ENCODE measurements at regions not wholly inside any gene's neighbourhood (a gene's known extent, or its start where the extent isn't known, plus 50 kb on each side); places are given as distances from the start of the nearest gene placed in this dataset.
"Not testable (repeated sequence)": the region's sequence is repeated elsewhere in the genome, so short reads cannot be mapped to it uniquely, and the experiment has no call there.

DNA sequence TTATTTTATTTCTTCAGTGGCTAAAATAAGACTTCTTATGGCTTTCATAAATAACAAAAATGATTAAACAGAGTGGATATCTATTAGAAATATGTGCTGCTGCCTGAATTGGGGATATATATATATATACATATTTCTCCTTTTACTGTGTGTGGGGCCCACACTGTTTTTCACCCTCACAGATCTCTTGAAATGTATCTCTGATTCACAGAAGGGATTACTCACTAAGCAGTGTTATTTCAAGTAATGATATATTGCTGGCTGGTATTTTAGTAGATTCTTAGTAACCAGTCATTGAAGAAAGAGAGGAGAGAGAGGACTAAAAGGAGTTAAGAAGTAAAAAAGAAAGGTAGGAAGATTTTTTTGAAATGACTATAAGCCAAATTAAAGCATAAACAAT is 308.6 kb upstream of the NRP1 start:
- DNase-seq = no peak

DNA sequence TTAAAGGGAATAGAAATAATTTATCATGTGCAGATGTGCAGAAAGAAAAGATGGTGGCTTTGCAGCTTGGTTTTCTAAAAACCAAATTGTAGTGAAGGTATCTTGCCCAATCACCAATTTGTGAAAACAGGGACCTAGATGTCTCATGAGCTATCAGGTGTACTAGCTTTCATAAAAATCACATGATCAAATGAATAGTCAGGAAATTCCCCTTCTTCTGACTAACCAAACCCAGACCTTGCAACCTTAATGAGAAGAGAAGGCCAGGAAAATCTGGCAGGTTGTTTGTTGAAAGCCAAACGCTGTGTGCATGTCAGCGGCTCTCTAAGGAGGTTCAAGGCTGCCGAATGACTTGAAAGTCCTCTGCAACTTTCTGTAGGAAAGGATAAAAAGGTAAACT is 304.4 kb upstream of the NRP1 start:
- no peak for DNase-seq

- no peak for DNase-seq
These were observed 303.9 kb upstream of the NRP1 start for GRCh38 chr10:33638374-33638773.

GRCh38 chr10:33635967-33636515 is 301.6 kb upstream of the NRP1 start:
- DNase-seq = no peak

GRCh38 chr10:33632432-33632831 is 298.0 kb upstream of the NRP1 start:
- DNase-seq = no peak

GRCh38 chr10:33631991-33632390 is 297.5 kb upstream of the NRP1 start:
- DNase-seq = no peak

DNA sequence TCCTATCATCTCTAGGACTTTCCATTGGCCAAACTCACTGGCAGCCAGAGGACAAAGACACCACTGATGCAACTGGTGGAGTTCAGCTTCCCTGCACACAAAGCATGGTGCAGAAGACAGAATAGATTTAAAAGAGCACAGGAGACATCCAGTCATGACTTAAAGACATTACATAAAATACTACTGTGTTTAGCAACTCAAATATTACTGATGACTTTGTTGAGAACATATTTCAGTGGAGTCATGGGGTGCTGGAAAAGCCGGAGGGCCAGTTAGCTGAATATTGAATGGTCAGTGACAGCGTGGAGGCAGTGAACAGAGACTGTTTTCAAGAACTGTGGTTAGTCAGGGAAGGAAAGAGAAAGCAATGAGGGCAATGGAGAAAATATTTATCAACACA is 296.3 kb upstream of the NRP1 start:
- DNase-seq = no peak

DNA sequence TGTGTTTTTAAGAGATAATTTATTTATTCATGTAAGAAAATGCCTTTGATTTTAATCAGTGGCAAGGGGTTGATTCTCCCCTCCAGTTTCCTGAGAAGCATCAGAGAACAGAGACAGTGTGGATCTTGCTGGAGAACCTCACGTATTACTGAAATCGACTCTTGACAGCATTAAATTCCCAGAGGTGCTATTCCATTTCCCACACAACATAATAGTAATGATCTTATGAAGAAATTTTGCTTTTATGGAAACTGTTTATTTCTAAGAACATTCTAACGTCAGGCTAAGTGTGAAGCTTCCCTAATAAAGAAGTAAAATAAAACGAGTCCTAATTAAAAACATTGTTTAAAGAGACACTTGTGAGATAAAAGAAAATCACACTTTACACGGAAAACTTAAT is 293.1 kb upstream of the NRP1 start:
- no peak for DNase-seq

- DNase-seq = no peak
These were observed 292.5 kb upstream of the NRP1 start for GRCh38 chr10:33626798-33627466.

DNA sequence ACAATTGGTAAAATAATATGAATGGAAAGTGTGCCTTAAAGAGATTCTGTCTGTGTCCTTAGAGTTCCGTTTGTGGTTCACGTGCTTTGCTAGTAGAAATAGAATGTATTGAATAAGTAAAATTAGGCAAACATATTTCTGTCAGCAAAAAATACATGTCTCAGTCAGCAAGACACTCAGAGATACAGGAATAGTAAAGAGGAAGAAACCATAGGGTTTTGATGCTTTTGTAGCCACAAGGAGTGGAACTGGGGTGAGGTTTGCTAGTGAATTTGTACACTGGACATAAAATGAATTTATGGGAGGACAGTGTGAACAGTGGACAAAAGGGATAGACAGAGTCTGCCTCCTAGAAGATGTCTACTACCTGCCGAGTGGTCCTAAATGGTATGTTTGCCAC is 289.2 kb upstream of the NRP1 start:
- no peak for DNase-seq

DNA sequence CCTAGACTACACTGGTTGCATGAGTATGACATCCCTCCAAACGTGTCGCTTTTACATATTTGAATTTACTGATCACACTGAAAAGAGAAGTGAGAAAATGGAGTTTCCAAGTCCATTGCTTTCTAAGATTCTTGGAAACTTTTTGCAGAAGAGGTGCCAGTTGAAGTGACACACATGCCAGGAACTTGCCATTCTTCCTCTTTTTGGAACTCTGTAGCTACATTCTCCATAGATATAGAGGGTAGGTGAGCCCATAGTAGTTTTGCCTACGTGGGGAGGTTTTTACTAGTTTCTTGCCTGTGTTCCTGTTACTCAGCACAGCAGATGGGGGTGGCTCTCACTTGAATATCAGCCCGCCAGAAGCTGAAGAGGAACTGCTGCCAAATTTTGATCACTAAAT is 286.6 kb upstream of the NRP1 start:
- no peak for DNase-seq

GRCh38 chr10:33618196-33618595 is 283.7 kb upstream of the NRP1 start:
- DNase-seq = no peak

- no peak for DNase-seq
These were observed 283.1 kb upstream of the NRP1 start for GRCh38 chr10:33617381-33618080.

- DNase-seq = no peak
These were observed 282.5 kb upstream of the NRP1 start for GRCh38 chr10:33616956-33617355.

GRCh38 chr10:33612551-33612950 is 278.1 kb upstream of the NRP1 start:
- no peak for DNase-seq

GRCh38 chr10:33612116-33612515 is 277.6 kb upstream of the NRP1 start:
- DNase-seq = no peak

DNA sequence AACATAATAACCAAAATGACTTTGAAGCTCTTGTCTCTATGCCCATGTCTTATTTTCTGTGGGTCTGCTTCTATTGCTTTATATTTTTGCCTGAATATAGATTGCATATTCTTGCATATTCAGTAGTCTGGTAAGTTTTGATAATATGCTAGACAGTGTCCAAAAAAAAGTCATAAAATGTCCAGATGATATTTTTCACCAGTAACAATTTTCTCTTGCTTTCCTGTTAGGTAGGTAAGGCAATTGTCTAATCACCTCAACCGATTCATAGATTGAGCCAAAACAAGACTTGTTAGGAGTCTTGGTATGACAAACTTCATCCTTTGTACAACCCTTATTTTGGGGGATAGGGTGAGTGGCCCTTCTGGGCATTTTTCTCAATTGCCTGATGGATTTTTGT is 277.0 kb upstream of the NRP1 start:
- no peak for DNase-seq

GRCh38 chr10:33609546-33609945 is 275.1 kb upstream of the NRP1 start:
- no peak for DNase-seq

DNA sequence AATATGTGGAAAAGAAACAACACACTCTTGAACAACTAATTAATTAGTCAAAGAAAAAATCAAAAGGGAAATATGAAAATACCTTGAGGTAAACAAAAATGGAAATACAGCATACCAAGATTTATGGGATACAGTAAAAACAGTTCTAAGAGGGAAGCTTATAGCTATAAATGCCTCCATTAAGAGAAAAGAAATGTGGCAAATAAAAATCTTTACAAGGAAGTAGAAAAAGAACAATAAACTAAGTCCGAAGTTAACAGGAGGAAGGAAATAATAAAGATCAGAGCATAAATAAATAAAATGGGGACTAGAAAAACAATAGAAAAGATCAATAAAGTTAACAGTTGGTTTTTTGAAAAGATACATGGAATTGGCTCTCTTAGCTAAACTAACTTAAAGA is 267.8 kb upstream of the NRP1 start:
- no peak for DNase-seq

GRCh38 chr10:33600381-33600780 is 265.9 kb upstream of the NRP1 start:
- no peak for DNase-seq

DNA sequence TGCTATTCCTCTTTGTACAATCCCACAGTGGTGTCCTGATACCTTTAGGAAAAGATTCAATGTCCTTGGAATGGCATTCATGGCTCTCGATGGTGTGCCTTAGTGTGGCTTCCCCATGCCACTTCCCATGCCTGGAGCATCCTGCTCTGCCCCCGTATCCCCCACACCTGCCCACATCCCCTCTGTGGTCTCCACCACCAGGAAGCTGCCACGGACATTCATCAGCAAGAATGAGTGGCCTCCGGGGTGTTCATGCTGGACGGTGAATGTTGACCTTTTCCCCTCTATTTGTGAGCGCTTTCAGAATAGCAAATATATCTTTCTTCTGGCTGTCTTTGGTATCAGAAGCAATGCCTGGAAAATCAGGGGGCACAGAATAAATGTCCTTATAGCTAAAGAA is 262.0 kb upstream of the NRP1 start:
- no peak for DNase-seq

GRCh38 chr10:33594475-33594874 is 260.0 kb upstream of the NRP1 start:
- DNase-seq = no peak

DNA sequence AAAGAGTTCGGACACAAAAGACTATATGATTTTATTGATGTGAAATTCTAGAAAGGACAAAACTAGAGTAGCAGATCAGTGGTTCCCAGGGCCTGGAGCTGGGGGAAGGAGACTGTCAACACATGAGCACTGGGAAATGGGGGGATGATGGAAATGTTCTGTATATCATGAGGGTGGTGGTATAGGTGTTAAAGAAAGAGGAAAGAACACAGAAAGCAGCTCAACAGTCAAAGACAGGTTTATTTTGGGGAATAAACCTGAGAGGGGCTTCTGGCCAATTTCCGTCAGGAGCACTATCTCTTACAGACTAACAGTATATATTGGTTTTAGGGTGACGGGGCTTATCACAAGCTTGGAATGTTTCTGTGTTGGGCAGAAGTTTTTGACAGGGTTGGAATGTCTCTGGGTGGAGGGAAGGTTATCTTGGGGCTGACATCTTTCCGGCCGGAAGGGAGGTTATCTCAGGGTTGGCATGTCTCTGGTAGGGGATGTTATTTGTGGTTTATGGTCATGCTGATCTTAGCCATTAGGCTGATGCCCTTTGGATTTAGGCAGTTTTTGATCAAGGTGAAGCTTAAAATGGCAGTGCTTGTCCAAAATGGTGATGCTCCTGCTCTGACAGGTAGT is 254.6 kb upstream of the NRP1 start:
- DNase-seq = no peak

DNA sequence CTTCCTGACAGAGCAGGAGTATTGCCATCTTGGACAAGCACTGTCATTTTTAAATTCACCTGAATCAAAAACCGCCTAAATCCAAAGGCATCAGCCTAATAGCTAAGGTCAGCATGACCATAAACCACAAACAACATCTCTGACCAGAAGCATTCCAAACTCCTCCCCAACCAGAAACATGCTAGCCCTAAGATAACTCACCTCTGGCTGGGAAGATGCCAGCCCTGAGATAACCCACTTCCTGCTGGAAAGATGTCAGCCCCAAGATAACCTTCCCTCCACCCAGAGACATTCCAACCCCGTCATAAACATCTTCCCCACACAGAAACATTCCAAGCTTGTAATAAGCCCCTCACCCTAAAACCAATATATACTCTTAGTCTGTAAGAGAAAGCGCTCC is 250.1 kb upstream of the NRP1 start:
- DNase-seq = not testable (repeated sequence)
